IMR-90 (cell line): ENCODE measurements at regions not wholly inside any gene's neighbourhood (a gene's known extent, or its start where the extent isn't known, plus 50 kb on each side); places are given as distances from the start of the nearest gene placed in this dataset.

ENCODE experiments used
- ATAC-seq: fragments of 200-7000 bp; cut with Tn5 transposase; 2 replicates; pipeline ENCODE4 v1.9.1; 2020; ENCODE audit warnings: low read depth, mild to moderate bottlenecking, moderate library complexity
- BruUV-seq: library from RNA; stranded (reverse); fragments of 400-500 nt; replicated peaks from 2 replicates; lab custom pipeline; 2021; lab: Mats Ljungman, UMichigan
- CTCF ChIA-PET: fragments of 300-600 bp; formaldehyde crosslinking; extraction: SDS; loops from one replicate; lab custom pipeline; 2021; ENCODE audit warnings: antibody characterized with exemption; lab: Yijun Ruan, JAX
- POLR2A ChIA-PET: fragments of 300-600 bp; sonication (Branson Sonifier 250); formaldehyde crosslinking; loops from one replicate; lab custom pipeline; 2022; ENCODE audit warnings: antibody characterized with exemption; ENCODE audit not compliant: unreplicated experiment; lab: Charles Lee
- DNase-seq: peaks from one replicate; pipeline ENCODE4 v3.0.0; 2013
- H2AFZ ChIP-seq: replicated peaks from 2 replicates; pipeline ENCODE3; 2013; ENCODE audit warnings: low read length, mild to moderate bottlenecking; ENCODE audit not compliant: poor library complexity
- H2AK5ac ChIP-seq: 2 replicates; pipeline ENCODE4 v1.6.1; 2013; ENCODE audit warnings: low read depth, low read length, inconsistent platforms
- H2AK9ac ChIP-seq: replicated peaks from 2 replicates; pipeline ENCODE3; 2013; ENCODE audit warnings: mild to moderate bottlenecking, low read depth, low read length, moderate library complexity; ENCODE audit not compliant: poor library complexity
- H2BK120ac ChIP-seq: 2 replicates; pipeline ENCODE4 v1.6.1; 2013; ENCODE audit warnings: low read depth, low read length, inconsistent platforms
- H2BK15ac ChIP-seq: 3 replicates; pipeline ENCODE4 v1.6.1; 2013; ENCODE audit warnings: low read depth, low read length, inconsistent platforms
- H2BK20ac ChIP-seq: 2 replicates; pipeline ENCODE4 v1.6.1; 2013; ENCODE audit warnings: low read depth, mild to moderate bottlenecking, inconsistent platforms, low read length, moderate library complexity
- H2BK5ac ChIP-seq: 2 replicates; pipeline ENCODE4 v1.6.1; 2013; ENCODE audit warnings: mild to moderate bottlenecking, low read depth, low read length, inconsistent platforms; ENCODE audit not compliant: poor library complexity, severe bottlenecking
- H3K14ac ChIP-seq: replicated peaks from 2 replicates; pipeline ENCODE4 v1.6.1; 2013; ENCODE audit warnings: low read depth, low read length, inconsistent platforms
- H3K18ac ChIP-seq: 2 replicates; pipeline ENCODE4 v1.6.1; 2013; ENCODE audit warnings: low read depth, low read length, control low read depth
- H3K23ac ChIP-seq: 2 replicates; pipeline ENCODE4 v1.6.1; 2013; ENCODE audit warnings: low read depth, low read length, inconsistent platforms
- H3K27ac ChIP-seq: 2 replicates; pipeline ENCODE4 v1.5.1; 2013; ENCODE audit warnings: mild to moderate bottlenecking, control low read depth, low read length; ENCODE audit not compliant: insufficient read depth
- H3K27me3 ChIP-seq: 2 replicates; pipeline ENCODE4 v1.6.1; 2013; ENCODE audit warnings: low read length; ENCODE audit not compliant: control insufficient read depth, insufficient read depth
- H3K36me3 ChIP-seq: 2 replicates; pipeline ENCODE4 v1.6.1; 2013; ENCODE audit warnings: low read length, mixed read lengths; ENCODE audit not compliant: control insufficient read depth, insufficient read depth
- H3K4ac ChIP-seq: 2 replicates; pipeline ENCODE4 v1.6.1; 2013; ENCODE audit warnings: low read depth, low read length, inconsistent platforms
- H3K4me1 ChIP-seq: 2 replicates; pipeline ENCODE4 v1.6.1; 2013; ENCODE audit warnings: low read length, mixed read lengths; ENCODE audit not compliant: control insufficient read depth, insufficient read depth
- H3K4me2 ChIP-seq: 2 replicates; pipeline ENCODE4 v1.6.1; 2013; ENCODE audit warnings: low read depth, mild to moderate bottlenecking, control low read depth, low read length, moderate library complexity
- H3K4me3 ChIP-seq: 2 replicates; pipeline ENCODE4 v1.5.1; 2013; ENCODE audit warnings: low read depth, mild to moderate bottlenecking, control low read depth, low read length, moderate library complexity; ENCODE audit not compliant: insufficient read depth
- H3K56ac ChIP-seq: 2 replicates; pipeline ENCODE4 v1.6.1; 2013; ENCODE audit warnings: low read length, inconsistent platforms; ENCODE audit not compliant: insufficient read depth; ENCODE audit errors: extremely low read depth
- H3K79me1 ChIP-seq, 2 experiments: 2 replicates each; pipeline ENCODE4 v1.6.1; 2013; ENCODE audit warnings: low read length in 2 of 2, inconsistent platforms in 1 of 2, low read depth in 1 of 2
- H3K9ac ChIP-seq: 2 replicates; pipeline ENCODE4 v1.6.1; 2013; ENCODE audit warnings: low read depth, low read length, control low read depth
- H3K9me1 ChIP-seq: 2 replicates; pipeline ENCODE4 v1.6.1; 2013; ENCODE audit warnings: low read length, inconsistent platforms; ENCODE audit not compliant: insufficient read depth
- H3K9me3 ChIP-seq: 2 replicates; pipeline ENCODE4 v1.6.1; 2013; ENCODE audit warnings: low read length; ENCODE audit not compliant: control insufficient read depth, insufficient read depth
- H4K20me1 ChIP-seq: 2 replicates; pipeline ENCODE4 v1.6.1; 2013; ENCODE audit warnings: low read length, inconsistent platforms; ENCODE audit not compliant: insufficient read depth
- H4K5ac ChIP-seq: 2 replicates; pipeline ENCODE4 v1.6.1; 2013; ENCODE audit warnings: mild to moderate bottlenecking, low read depth, low read length, control low read depth
- H4K8ac ChIP-seq, 2 experiments: 2 replicates each; pipeline ENCODE4 v1.6.1; 2013; ENCODE audit warnings: low read depth in 2 of 2, low read length in 2 of 2, control low read depth in 1 of 2, inconsistent platforms in 1 of 2
- H4K91ac ChIP-seq: 2 replicates; pipeline ENCODE4 v1.6.1; 2013; ENCODE audit warnings: low read depth, low read length, inconsistent platforms; ENCODE audit not compliant: insufficient read depth
- BHLHE40 ChIP-seq: fragments of 150-350 bp; IDR thresholded peaks from 2 replicates; pipeline ENCODE4 v1.6.1; 2016; ENCODE audit warnings: mild to moderate bottlenecking, low read depth, low read length
- FOS ChIP-seq: fragments of 150-350 bp; IDR thresholded peaks from 2 replicates; pipeline ENCODE4 v1.6.1; 2016; ENCODE audit warnings: low read depth, low read length
- MAFK ChIP-seq: IDR thresholded peaks from 2 replicates; pipeline ENCODE4 v1.6.1; 2012; ENCODE audit warnings: low read depth, low read length, improper control_type of control experiment
- MAZ ChIP-seq: IDR thresholded peaks from 2 replicates; pipeline ENCODE4 v1.6.1; 2012; ENCODE audit warnings: low read depth, mild to moderate bottlenecking, low read length, improper control_type of control experiment, moderate library complexity, borderline replicate concordance
- MXI1 ChIP-seq: IDR thresholded peaks from 2 replicates; pipeline ENCODE4 v1.6.1; 2012; ENCODE audit warnings: low read depth, mild to moderate bottlenecking, low read length, moderate library complexity, borderline replicate concordance
- POLR2A ChIP-seq: IDR thresholded peaks from 2 replicates; pipeline ENCODE4 v1.6.1; 2012; ENCODE audit warnings: mild to moderate bottlenecking, low read depth, low read length
- RAD21 ChIP-seq: IDR thresholded peaks from 2 replicates; pipeline ENCODE4 v1.6.1; 2012; ENCODE audit warnings: low read length, improper control_type of control experiment
- RCOR1 ChIP-seq: IDR thresholded peaks from 2 replicates; pipeline ENCODE4 v1.6.1; 2012; ENCODE audit warnings: mild to moderate bottlenecking, low read length, improper control_type of control experiment; ENCODE audit not compliant: insufficient replicate concordance
- RFX5 ChIP-seq: IDR thresholded peaks from 2 replicates; pipeline ENCODE4 v1.8.0; 2012; ENCODE audit warnings: low read depth, mild to moderate bottlenecking, low read length, moderate library complexity
- WGBS, 2 experiments: methylation state at CpG; one replicate each; pipeline versions ENCODE4 v1.1.5 to v1.1.7; 2013; ENCODE audit warnings: missing lambda C conversion rate in 2 of 2; ENCODE audit not compliant: insufficient read length in 1 of 2; ENCODE audit errors: extremely low coverage in 2 of 2; 5-methylcytosine and 5-hydroxymethylcytosine counted together
- dilution Hi-C: fragments of 300-500 bp; cut with HindIII; formaldehyde crosslinking; loops from one replicate; pipeline ENCODE4 v1.14.3; 2018; ENCODE audit warnings: low sequenced_read_pairs; ENCODE audit not compliant: unreplicated experiment
- in situ Hi-C: fragments of 300-500 bp; cut with MboI; formaldehyde crosslinking; loops from 3 replicates; pipeline ENCODE4 v1.14.3; 2019; ENCODE audit warnings: low sequenced_read_pairs, inconsistent platforms, mixed read lengths
- intact Hi-C: fragments of 100-400 bp; cut with micrococcal nuclease; formaldehyde crosslinking; loops from 2 replicates; pipeline ENCODE4 v1.10.0; 2022
- TF ChIP-seq, protein P1 (sequence below): conservative IDR thresholded peaks from 2 replicates; pipeline ENCODE4 v1.5.1; 2012; ENCODE audit warnings: mild to moderate bottlenecking, low read depth, low read length, improper control_type of control experiment
- TF ChIP-seq, protein P2 (sequence below): fragments of 150-350 bp; IDR thresholded peaks from 2 replicates; pipeline ENCODE4 v1.6.1; 2017; ENCODE audit warnings: mild to moderate bottlenecking, antibody characterized with exemption, low read length, low read depth

DNA sequence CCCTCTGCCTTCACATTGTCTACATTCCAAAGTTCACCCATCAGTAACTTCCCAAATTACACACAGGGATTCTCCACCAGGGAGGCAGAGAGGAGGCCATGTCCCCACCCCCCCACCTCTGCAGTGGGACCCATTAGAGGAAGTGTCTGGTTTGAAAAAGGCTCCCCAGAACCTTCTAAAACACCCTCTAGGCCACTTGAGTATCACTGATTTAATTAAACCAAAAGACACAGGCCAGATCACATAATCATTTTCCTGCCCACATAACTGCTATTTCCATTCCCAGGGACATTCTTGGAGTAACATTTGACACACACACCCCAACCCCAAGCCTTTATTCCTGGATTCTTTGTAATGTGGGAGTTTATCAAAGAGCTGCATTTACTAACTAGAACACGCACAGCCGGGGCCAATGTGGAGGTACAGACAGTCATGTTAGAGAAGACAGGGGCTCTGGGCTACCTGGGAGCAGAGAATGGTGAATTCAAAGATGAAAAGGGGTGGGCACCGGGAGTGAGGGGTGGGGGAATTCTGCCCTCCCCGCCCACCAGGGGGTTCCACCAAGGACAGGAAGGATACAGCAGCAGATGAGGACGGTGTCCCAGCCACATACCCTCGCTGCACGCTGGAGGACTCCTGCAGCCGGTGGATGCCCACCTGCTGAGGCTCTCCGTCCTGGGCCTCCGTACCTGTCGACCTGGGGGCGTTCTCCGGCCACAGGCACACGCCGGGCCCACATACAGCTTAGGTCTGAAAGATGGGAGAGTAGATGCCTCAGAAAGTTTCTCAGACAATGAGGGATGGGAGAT is 201.4 kb upstream of the CTNNB1 start:
- Histone ChIP-seq H3K9me1 (no peaks in the 10 kb centered on the region), H3K79me1 (no peaks in the 10 kb centered on the region), H2AK9ac (no peak overlapping the region), H3K18ac (no peak overlapping the region), H2AFZ (no peak overlapping the region), H4K8ac (no peak overlapping the region), H2BK20ac (no peak overlapping the region), H3K23ac (no peak overlapping the region), H3K56ac (no peak overlapping the region), H2BK15ac (no peak overlapping the region), H3K4ac (no peak overlapping the region), H2BK120ac (no peak overlapping the region), H3K4me1 (no peaks in the 10 kb centered on the region), H3K27me3 (peaks cover 3% of the 10 kb centered on the region; the same call in 1 of the 2 replicates), H2BK5ac (no peak overlapping the region), H4K20me1 (no peaks in the 10 kb centered on the region), H3K36me3 (no peaks in the 10 kb centered on the region), H3K9ac (no peak overlapping the region), H4K91ac (no peak overlapping the region), H3K27ac (no peak overlapping the region), H3K14ac (no peak overlapping the region), H2AK5ac (no peak overlapping the region), H3K4me3 (no peak overlapping the region), H4K5ac (no peak overlapping the region), H3K4me2 (no peak overlapping the region), H3K9me3 (no peaks in the 10 kb centered on the region; the same call in 1 of the 2 replicates)
- ChIA-PET POLR2A (no interaction called here), CTCF (no interaction called here)
- ATAC-seq = no peak
- intact Hi-C loops (no loop called here), dilution Hi-C loops (no loop called here), in situ Hi-C loops (no loop called here)
- BruUV-seq = no TSS peak
- no peak for DNase-seq
- TF ChIP-seq RAD21 (no peak), POLR2A (no peak), MAZ (no peak), MAFK (no peak), RCOR1 (no peak), MXI1 (no peak), FOS (no peak), RFX5 (no peak), BHLHE40 (no peak)
- TF ChIP-seq, protein P1, sequence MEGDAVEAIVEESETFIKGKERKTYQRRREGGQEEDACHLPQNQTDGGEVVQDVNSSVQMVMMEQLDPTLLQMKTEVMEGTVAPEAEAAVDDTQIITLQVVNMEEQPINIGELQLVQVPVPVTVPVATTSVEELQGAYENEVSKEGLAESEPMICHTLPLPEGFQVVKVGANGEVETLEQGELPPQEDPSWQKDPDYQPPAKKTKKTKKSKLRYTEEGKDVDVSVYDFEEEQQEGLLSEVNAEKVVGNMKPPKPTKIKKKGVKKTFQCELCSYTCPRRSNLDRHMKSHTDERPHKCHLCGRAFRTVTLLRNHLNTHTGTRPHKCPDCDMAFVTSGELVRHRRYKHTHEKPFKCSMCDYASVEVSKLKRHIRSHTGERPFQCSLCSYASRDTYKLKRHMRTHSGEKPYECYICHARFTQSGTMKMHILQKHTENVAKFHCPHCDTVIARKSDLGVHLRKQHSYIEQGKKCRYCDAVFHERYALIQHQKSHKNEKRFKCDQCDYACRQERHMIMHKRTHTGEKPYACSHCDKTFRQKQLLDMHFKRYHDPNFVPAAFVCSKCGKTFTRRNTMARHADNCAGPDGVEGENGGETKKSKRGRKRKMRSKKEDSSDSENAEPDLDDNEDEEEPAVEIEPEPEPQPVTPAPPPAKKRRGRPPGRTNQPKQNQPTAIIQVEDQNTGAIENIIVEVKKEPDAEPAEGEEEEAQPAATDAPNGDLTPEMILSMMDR = no peak
- TF ChIP-seq, protein P2, sequence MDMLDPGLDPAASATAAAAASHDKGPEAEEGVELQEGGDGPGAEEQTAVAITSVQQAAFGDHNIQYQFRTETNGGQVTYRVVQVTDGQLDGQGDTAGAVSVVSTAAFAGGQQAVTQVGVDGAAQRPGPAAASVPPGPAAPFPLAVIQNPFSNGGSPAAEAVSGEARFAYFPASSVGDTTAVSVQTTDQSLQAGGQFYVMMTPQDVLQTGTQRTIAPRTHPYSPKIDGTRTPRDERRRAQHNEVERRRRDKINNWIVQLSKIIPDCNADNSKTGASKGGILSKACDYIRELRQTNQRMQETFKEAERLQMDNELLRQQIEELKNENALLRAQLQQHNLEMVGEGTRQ = no peak
- WGBS, 2 experiments = no CpG with 5 or more reads among the region's 15 CpGs
